ENCODE measurements at regions not wholly inside any gene's neighbourhood (a gene's known extent, or its start where the extent isn't known, plus 50 kb on each side); places are given as distances from the start of the nearest gene placed in this dataset.

- Histone ChIP-seq H3K27me3 (ENCODE audit: control insufficient read depth in 1 of 2, insufficient read depth in 2 of 2, low read length in 2 of 2) (no peaks in the 10 kb centered on the region), H3K4me2 (ENCODE audit: low read depth, low read length) (no peak overlapping the region), H3K36me3 (replicated peaks in 1 of 2; ENCODE audit: control insufficient read depth in 1 of 2, insufficient read depth in 2 of 2, low read length in 2 of 2) (no peaks in the 10 kb centered on the region), H3K9ac (ENCODE audit: insufficient read depth, low read depth, low read length) (no peak overlapping the region), H3K79me2 (ENCODE audit: insufficient read depth, low read length) (no peaks in the 10 kb centered on the region), H3K4me3 (replicated peaks in 1 of 3; ENCODE audit: insufficient read depth in 1 of 3, low read depth in 2 of 3, low read length in 3 of 3) (no peak overlapping the region), H3K27ac (ENCODE audit: extremely low read length, insufficient read depth, low read length) (no peak overlapping the region), H2AFZ (ENCODE audit: low read length) (no peak overlapping the region), H3K9me3 (ENCODE audit: low read length) (no peaks in the 10 kb centered on the region), H4K20me1 (ENCODE audit: insufficient read depth, low read length) (no peaks in the 10 kb centered on the region), H3K4me1 (ENCODE audit: insufficient read depth, low read length) (no peaks in the 10 kb centered on the region)
- CTCF ChIA-PET (ENCODE audit: low intra/inter-chr PET ratio, low total read pairs), result no interaction called here
- FAIRE-seq (no peak), ATAC-seq (no peak), DNase-seq (ENCODE audit: low spot score) (no peak)
- no TSS peak for BruUV-seq (replicated peaks)
- in situ Hi-C loops (cut with HindIII; ENCODE audit: extremely low pct_ligation_motif_present, low pct_unique_long_range_greater_than_20kb) (loop anchor here (10.0 kb wide), 1 partner anchor 157 kb away; no protein-coding TSS in a partner anchor), intact Hi-C loops (cut with micrococcal nuclease; ENCODE audit: unreplicated experiment) (loop anchor here (10.0 kb wide), 1 partner anchor 127 kb away; the partner anchor contains the start of gene RCL1)
- WGBS (ENCODE audit: low lambda C conversion rate), result 93% methylated on average over 1 of the region's 1 CpG
- POLR2A ChIA-PET, result no interaction called here
- TF ChIP-seq ZNF577 (CRISPR knock-in tag; IDR thresholded peaks at IDR 0.05; ENCODE audit: borderline replicate concordance, low read depth) (no peak), ZSCAN25 (CRISPR knock-in tag; IDR thresholded peaks at IDR 0.05) (no peak), ZNF788 (CRISPR knock-in tag; IDR thresholded peaks at IDR 0.05; ENCODE audit: borderline replicate concordance) (no peak), CCDC6 (CRISPR knock-in tag; IDR thresholded peaks at IDR 0.05) (no peak), ZNF646 (CRISPR knock-in tag; IDR thresholded peaks at IDR 0.05) (no peak), SMAD3 (CRISPR knock-in tag; IDR thresholded peaks at IDR 0.05) (no peak), ZNF878 (CRISPR knock-in tag; IDR thresholded peaks at IDR 0.05) (no peak), ZNF75D (CRISPR knock-in tag; IDR thresholded peaks at IDR 0.05; ENCODE audit: borderline replicate concordance) (no peak), SIX4 (CRISPR knock-in tag; IDR thresholded peaks at IDR 0.05) (no peak), NFATC3 (CRISPR knock-in tag; IDR thresholded peaks at IDR 0.05) (no peak), ZNF761 (CRISPR knock-in tag; conservative IDR thresholded peaks at IDR 0.05) (no peak), ZNF264 (CRISPR knock-in tag; IDR thresholded peaks at IDR 0.05) (no peak), ZMYM2 (CRISPR knock-in tag; IDR thresholded peaks at IDR 0.05) (no peak)
- TF ChIP-seq, protein P1, sequence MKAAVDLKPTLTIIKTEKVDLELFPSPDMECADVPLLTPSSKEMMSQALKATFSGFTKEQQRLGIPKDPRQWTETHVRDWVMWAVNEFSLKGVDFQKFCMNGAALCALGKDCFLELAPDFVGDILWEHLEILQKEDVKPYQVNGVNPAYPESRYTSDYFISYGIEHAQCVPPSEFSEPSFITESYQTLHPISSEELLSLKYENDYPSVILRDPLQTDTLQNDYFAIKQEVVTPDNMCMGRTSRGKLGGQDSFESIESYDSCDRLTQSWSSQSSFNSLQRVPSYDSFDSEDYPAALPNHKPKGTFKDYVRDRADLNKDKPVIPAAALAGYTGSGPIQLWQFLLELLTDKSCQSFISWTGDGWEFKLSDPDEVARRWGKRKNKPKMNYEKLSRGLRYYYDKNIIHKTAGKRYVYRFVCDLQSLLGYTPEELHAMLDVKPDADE (CRISPR knock-in tag; IDR thresholded peaks at IDR 0.05), result no peak
- TF ChIP-seq, protein P2, sequence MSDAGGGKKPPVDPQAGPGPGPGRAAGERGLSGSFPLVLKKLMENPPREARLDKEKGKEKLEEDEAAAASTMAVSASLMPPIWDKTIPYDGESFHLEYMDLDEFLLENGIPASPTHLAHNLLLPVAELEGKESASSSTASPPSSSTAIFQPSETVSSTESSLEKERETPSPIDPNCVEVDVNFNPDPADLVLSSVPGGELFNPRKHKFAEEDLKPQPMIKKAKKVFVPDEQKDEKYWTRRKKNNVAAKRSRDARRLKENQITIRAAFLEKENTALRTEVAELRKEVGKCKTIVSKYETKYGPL (CRISPR knock-in tag; IDR thresholded peaks at IDR 0.05), result no peak
- TF ChIP-seq, protein P3, sequence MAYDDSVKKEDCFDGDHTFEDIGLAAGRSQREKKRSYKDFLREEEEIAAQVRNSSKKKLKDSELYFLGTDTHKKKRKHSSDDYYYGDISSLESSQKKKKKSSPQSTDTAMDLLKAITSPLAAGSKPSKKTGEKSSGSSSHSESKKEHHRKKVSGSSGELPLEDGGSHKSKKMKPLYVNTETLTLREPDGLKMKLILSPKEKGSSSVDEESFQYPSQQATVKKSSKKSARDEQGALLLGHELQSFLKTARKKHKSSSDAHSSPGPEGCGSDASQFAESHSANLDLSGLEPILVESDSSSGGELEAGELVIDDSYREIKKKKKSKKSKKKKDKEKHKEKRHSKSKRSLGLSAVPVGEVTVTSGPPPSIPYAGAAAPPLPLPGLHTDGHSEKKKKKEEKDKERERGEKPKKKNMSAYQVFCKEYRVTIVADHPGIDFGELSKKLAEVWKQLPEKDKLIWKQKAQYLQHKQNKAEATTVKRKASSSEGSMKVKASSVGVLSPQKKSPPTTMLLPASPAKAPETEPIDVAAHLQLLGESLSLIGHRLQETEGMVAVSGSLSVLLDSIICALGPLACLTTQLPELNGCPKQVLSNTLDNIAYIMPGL (CRISPR knock-in tag; IDR thresholded peaks at IDR 0.05; ENCODE audit: borderline replicate concordance in 1 of 2, low read depth in 1 of 2), result no peak
These were observed 63.6 kb upstream of the JAK2 start for GRCh38 chr9:4921449-4921848.
